ENCODE measurements at regions not wholly inside any gene's neighbourhood (a gene's known extent, or its start where the extent isn't known, plus 50 kb on each side); places are given as distances from the start of the nearest gene placed in this dataset.
"Not testable (repeated sequence)": the region's sequence is repeated elsewhere in the genome, so short reads cannot be mapped to it uniquely, and the experiment has no call there.

GRCh38 chr20:56769921-56770600 is 141.0 kb downstream of the TFAP2C start:
- no peak for DNase-seq

DNA sequence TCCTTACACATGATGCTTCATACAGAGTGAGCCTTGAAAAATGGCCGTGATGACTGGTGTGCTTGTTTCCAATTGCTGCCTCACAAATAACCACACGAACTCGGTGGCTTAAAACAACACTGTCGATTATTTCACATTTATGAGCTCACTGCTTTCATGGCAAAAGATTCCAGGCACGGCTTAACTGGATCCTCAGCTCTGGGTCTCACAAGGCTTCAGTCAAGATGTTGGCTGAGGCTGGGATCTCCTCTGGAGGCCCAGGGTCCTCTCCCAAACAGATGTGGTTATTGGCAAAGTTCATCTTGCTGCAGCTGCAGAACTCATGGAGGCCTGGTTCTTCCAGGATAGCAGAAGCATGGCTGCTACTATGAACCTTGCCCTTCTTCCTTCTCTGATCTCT is 144.6 kb downstream of the TFAP2C start:
- peak; percentile 69 for DNase-seq

GRCh38 chr20:56774873-56775272 is 145.8 kb downstream of the TFAP2C start:
- no peak for DNase-seq

DNA sequence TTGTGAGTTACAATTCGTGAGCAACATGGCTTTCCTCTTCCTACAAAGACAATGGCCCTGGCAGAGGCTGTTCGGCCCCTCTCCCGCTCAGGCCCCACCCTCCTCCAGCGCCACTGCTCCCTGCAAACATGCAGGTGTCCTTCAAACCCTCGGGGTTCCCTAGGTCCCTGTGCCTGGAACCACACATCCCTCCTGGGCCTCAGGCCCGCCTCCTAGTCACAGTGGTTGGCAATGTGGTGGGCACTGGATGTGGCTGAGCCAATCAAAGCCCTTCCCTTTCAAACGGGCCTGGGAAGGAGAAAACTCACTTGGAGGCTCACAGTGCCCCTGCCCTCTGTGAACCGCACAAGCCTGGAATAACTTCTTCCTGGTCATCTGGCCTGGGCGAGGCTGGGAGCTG is 147.2 kb downstream of the TFAP2C start:
- DNase-seq: no peak

GRCh38 chr20:56778765-56779195 is 149.7 kb downstream of the TFAP2C start:
- DNase-seq: no peak

- DNase-seq: no peak
These were observed 150.5 kb downstream of the TFAP2C start for GRCh38 chr20:56779452-56780143.

GRCh38 chr20:56780266-56780665 is 151.2 kb downstream of the TFAP2C start:
- no peak for DNase-seq

DNA sequence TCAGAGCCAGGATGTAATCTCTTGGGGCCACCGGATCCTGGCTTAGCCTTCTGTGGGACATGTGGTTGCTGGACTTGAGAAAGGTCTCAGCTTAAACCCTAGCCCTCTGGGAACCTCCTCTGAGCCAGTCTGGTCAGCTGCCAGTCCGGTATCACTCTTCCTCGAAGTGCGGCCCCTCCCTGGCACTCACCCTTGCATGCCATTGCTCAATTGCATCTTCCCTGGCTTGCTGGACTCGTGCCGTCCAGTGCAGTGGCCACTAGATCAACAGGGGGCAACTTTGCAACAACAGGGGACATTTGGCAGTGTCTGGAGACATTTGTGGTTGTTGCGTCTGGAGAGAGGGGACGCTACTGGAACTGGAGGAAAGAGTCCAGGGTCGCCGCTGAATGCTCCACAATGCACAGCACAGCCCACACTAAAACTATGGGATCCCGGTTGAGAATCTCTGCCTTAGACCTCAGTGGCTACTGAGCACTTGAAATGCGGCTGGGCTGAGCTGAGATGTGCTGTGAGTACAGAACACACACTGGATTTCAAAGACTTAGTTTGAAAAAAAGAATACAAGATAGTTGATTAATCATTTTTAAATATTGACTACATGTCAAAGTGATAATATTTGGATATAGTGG is 152.1 kb downstream of the TFAP2C start:
- DNase-seq: no peak

DNA sequence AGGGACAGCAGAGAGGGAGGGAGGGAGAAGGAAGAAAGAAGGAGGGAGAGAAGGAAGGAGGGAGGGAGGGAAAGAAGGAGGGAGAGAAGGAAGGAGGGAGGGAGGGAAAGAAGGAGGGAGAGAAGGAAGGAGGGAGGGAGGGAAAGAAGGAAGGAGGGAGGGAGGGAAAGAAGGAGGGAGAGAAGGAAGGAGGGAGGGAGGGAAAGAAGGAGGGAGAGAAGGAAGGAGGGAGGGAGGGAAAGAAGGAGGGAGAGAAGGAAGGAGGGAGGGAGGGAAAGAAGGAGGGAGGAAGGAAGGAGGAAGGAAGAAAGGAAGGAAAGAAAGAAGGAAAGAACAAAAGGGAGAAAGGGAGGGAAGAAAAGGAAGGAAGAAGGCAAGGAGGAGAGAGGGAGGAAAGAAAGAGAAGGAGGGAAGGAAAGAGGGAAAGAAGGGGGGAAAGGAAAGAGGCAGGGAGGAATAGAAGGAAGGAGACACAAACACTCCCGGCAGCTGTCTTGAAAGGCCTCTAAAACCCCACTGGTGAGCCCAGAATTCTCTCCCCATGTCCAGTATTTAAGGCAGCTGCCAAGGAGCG is 153.0 kb downstream of the TFAP2C start:
- DNase-seq: not testable (repeated sequence)

- DNase-seq: not testable (repeated sequence)
These were observed 153.7 kb downstream of the TFAP2C start for GRCh38 chr20:56782814-56783213.

- DNase-seq: no peak
These were observed 154.7 kb downstream of the TFAP2C start for GRCh38 chr20:56783826-56784225.

DNA sequence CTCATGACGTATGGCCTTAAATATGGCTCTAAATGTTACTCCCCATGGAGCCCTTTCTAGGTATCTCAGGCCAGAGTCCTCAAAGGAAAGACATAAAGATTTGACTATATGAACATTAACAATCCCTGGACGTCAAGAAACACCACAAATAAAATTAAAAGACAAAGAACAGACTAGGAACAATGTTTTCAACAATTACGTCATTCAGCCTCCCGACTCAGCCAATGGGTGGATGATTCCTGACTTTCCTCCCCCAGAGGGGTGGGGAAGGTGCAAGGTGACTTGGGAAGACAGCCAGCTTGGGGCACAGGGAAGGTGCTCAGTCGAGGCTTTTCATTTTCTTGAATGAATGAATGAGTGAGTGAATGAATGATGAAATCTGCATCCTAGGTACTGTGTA is 157.4 kb downstream of the TFAP2C start:
- no peak for DNase-seq

- DNase-seq: no peak
These were observed 159.1 kb downstream of the TFAP2C start for GRCh38 chr20:56788041-56788670.

- DNase-seq: no peak
These were observed 159.8 kb downstream of the TFAP2C start for GRCh38 chr20:56788671-56789610.

- no peak for DNase-seq
These were observed 164.8 kb downstream of the TFAP2C start for GRCh38 chr20:56793916-56794315.

- DNase-seq: no peak
These were observed 166.4 kb downstream of the TFAP2C start for GRCh38 chr20:56795492-56795891.

DNA sequence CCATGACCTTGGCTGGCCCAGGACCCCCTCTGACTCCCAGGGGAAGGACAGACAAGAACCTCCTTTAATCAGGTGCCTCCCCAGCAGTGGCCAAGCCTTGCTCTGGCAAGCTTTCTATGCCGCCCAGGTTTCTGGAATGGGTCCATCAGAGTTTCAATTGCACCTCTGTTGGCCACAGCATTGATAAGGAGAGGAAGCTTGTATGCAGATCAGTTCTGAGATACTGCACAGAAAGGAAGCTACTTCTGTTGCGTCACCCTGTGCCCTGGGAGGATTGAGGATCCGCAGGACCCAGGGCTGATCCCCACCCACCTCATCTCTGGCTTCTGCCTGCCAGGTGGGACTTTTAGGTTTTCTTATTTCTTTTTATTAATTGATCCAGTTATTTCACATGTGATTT is 167.2 kb downstream of the TFAP2C start:
- no peak for DNase-seq

DNA sequence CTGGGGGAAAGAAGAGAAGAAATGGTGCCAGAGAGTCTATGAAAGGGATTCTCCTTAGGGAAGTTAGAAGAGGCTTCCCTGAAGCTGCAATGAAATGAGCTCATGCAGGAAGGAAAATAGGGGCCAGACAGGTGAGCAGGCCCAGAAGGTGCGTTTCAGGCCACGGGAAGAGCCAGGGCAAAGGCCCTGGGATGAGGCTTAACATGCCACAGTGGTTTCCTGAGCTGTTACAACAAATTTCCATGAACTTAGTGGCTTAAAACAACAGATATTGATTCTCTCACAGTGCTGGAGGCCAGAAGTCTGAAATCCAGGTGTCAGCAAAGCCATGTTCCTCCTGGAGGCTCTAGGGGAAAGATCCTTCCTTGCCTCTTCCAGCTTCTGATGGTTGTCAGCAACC is 167.9 kb downstream of the TFAP2C start:
- DNase-seq: no peak

GRCh38 chr20:56798634-56799033 is 169.5 kb downstream of the TFAP2C start:
- no peak for DNase-seq

GRCh38 chr20:56799187-56799586 is 170.1 kb downstream of the TFAP2C start:
- no peak for DNase-seq

DNA sequence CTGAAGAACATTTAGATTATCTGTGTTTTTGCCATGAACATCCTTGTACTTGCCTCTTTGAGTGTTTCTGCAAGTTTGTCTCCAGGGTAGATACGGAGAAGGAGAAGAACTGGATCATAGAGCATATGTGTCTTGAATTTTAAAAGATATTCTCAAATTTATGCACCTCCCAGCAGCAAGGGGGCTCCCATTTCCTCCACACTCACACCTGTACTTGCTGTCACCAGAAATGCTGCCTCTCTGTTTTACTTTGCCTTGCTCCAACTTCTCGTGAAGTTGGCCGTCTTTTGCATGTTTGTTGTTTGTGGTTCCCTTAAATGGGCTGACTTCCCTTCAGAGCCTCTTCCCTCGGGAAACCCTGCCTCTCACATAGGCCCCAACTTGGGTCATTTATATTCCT is 171.0 kb downstream of the TFAP2C start:
- no peak for DNase-seq

Measured in muscle of arm (tissue), 1 donor.